WTC11 (cell line): ENCODE measurements at regions not wholly inside any gene's neighbourhood (a gene's known extent, or its start where the extent isn't known, plus 50 kb on each side); places are given as distances from the start of the nearest gene placed in this dataset.
A peak's percentile ranks its signal among the peaks of the same experiment; 100 is the strongest.

Experiments used
- ATAC-seq: fragments of 200-7000 bp; cut with Tn5 transposase; 2 replicates; pipeline ENCODE4 v1.10.0; 2021; ENCODE audit warnings: mild to moderate bottlenecking, moderate library complexity
- CTCF ChIA-PET: fragments of 300-600 bp; sonication (Branson Sonifier 250); formaldehyde crosslinking; loops from one replicate; lab custom pipeline; 2021; ENCODE audit warnings: antibody characterized with exemption; lab: Charles Lee
- POLR2A ChIA-PET: fragments of 350-600 bp; sonication (Branson Sonifier 250); formaldehyde crosslinking; loops from one replicate; lab custom pipeline; 2021; ENCODE audit warnings: antibody characterized with exemption; lab: Charles Lee
- DNase-seq: peaks from one replicate; pipeline ENCODE4 v3.0.0; 2021; ENCODE audit warnings: low spot score
- H3K27ac Mint-ChIP-seq: 2 replicates; pipeline ENCODE4 v1.8.0; 2021; ENCODE audit warnings: mixed read lengths
- H3K27me3 Mint-ChIP-seq: 2 replicates; pipeline ENCODE4 v1.8.0; 2021; ENCODE audit warnings: low read depth, mild to moderate bottlenecking, moderate library complexity, mixed read lengths
- H3K36me3 Mint-ChIP-seq: 2 replicates; pipeline ENCODE4 v1.8.0; 2021; ENCODE audit warnings: mixed read lengths
- H3K4me1 Mint-ChIP-seq: 2 replicates; pipeline ENCODE4 v1.8.0; 2022; ENCODE audit warnings: mixed read lengths
- H3K4me3 Mint-ChIP-seq: 2 replicates; pipeline ENCODE4 v1.8.0; 2021; ENCODE audit warnings: mild to moderate bottlenecking, moderate library complexity, mixed read lengths
- H3K9me3 Mint-ChIP-seq: 2 replicates; pipeline ENCODE4 v1.8.0; 2021; ENCODE audit warnings: mixed read lengths
- CREB1 ChIP-seq: sonication (generic); formaldehyde crosslinking; IDR thresholded peaks from 2 replicates; pipeline ENCODE4 v1.8.0; 2023; ENCODE audit warnings: mild to moderate bottlenecking, missing genetic modification reagents
- EMX1 ChIP-seq: fragments of 250-450 bp; sonication (Bioruptor Pico); IDR thresholded peaks from 2 replicates; pipeline ENCODE4 v1.8.0; 2021; ENCODE audit warnings: mild to moderate bottlenecking
- FOXP1 ChIP-seq: sonication (generic); formaldehyde crosslinking; IDR thresholded peaks from 2 replicates; pipeline ENCODE4 v1.8.0; 2022; ENCODE audit warnings: missing genetic modification reagents, mild to moderate bottlenecking, moderate library complexity, borderline replicate concordance
- JAZF1 ChIP-seq: fragments of 250-450 bp; sonication (Bioruptor Pico); IDR thresholded peaks from 2 replicates; pipeline ENCODE4 v1.9.0; 2021; ENCODE audit warnings: moderate library complexity, mild to moderate bottlenecking, inconsistent platforms
- KAT7 ChIP-seq: sonication (generic); formaldehyde crosslinking; IDR thresholded peaks from 2 replicates; pipeline ENCODE4 v1.8.1; 2023; ENCODE audit warnings: missing genetic modification reagents, mild to moderate bottlenecking, borderline replicate concordance
- MYBL2 ChIP-seq: sonication (generic); formaldehyde crosslinking; IDR thresholded peaks from 2 replicates; pipeline ENCODE4 v1.8.1; 2023; ENCODE audit warnings: mild to moderate bottlenecking, moderate library complexity, missing genetic modification reagents
- NR2C2 ChIP-seq: sonication (generic); formaldehyde crosslinking; IDR thresholded peaks from 2 replicates; pipeline ENCODE4 v1.8.0; 2022; ENCODE audit warnings: mild to moderate bottlenecking, missing genetic modification reagents
- NR3C1 ChIP-seq: sonication (generic); formaldehyde crosslinking; conservative IDR thresholded peaks from 2 replicates; pipeline ENCODE4 v1.8.1; 2023; ENCODE audit warnings: low read depth, mild to moderate bottlenecking, missing genetic modification reagents
- SMAD4 ChIP-seq: sonication (generic); formaldehyde crosslinking; IDR thresholded peaks from 2 replicates; pipeline ENCODE4 v1.8.0; 2022; ENCODE audit warnings: mild to moderate bottlenecking, missing genetic modification reagents
- TEAD4 ChIP-seq: sonication (generic); formaldehyde crosslinking; IDR thresholded peaks from 2 replicates; pipeline ENCODE4 v1.8.0; 2022; ENCODE audit warnings: mild to moderate bottlenecking, missing genetic modification reagents
- ZNF263 ChIP-seq: sonication (generic); formaldehyde crosslinking; IDR thresholded peaks from 2 replicates; pipeline ENCODE4 v1.8.1; 2022; ENCODE audit warnings: low read depth, mild to moderate bottlenecking, moderate library complexity, missing genetic modification reagents
- TF ChIP-seq, protein P1 (sequence below): sonication (generic); formaldehyde crosslinking; IDR thresholded peaks from 2 replicates; pipeline ENCODE4 v1.8.1; 2022; ENCODE audit warnings: low read depth, mild to moderate bottlenecking, moderate library complexity, missing genetic modification reagents, borderline replicate concordance
- TF ChIP-seq, protein P2 (sequence below): sonication (generic); formaldehyde crosslinking; IDR thresholded peaks from 2 replicates; pipeline ENCODE4 v1.8.1; 2022; ENCODE audit warnings: mild to moderate bottlenecking, missing genetic modification reagents, moderate library complexity, borderline replicate concordance
- TF ChIP-seq, protein P3 (sequence below): sonication (generic); formaldehyde crosslinking; IDR thresholded peaks from 2 replicates; pipeline ENCODE4 v1.8.1; 2023; ENCODE audit warnings: mild to moderate bottlenecking, missing genetic modification reagents
- TF ChIP-seq, protein P4 (sequence below): fragments of 250-450 bp; sonication (Bioruptor Pico); conservative IDR thresholded peaks from 2 replicates; pipeline ENCODE4 v1.9.0; 2021; ENCODE audit warnings: mild to moderate bottlenecking
- TF ChIP-seq, protein P5 (sequence below): sonication (generic); formaldehyde crosslinking; IDR thresholded peaks from 2 replicates; pipeline ENCODE4 v1.8.0; 2023; ENCODE audit warnings: mild to moderate bottlenecking, missing genetic modification reagents
- TF ChIP-seq, protein P6 (sequence below): fragments of 250-450 bp; sonication (Bioruptor Pico); IDR thresholded peaks from 2 replicates; pipeline ENCODE4 v1.8.0; 2021; ENCODE audit warnings: mild to moderate bottlenecking
- TF ChIP-seq, protein P7 (sequence below): sonication (generic); formaldehyde crosslinking; IDR thresholded peaks from 2 replicates; pipeline ENCODE4 v1.8.0; 2022; ENCODE audit warnings: mild to moderate bottlenecking, missing genetic modification reagents
- TF ChIP-seq, protein P8 (sequence below): sonication (generic); formaldehyde crosslinking; conservative IDR thresholded peaks from 2 replicates; pipeline ENCODE4 v1.8.1; 2023; ENCODE audit warnings: mild to moderate bottlenecking, low read depth, missing genetic modification reagents, moderate library complexity
- TF ChIP-seq, protein P9 (sequence below): sonication (generic); formaldehyde crosslinking; IDR thresholded peaks from 2 replicates; pipeline ENCODE4 v1.8.1; 2022; ENCODE audit warnings: mild to moderate bottlenecking, moderate library complexity, missing genetic modification reagents

DNA sequence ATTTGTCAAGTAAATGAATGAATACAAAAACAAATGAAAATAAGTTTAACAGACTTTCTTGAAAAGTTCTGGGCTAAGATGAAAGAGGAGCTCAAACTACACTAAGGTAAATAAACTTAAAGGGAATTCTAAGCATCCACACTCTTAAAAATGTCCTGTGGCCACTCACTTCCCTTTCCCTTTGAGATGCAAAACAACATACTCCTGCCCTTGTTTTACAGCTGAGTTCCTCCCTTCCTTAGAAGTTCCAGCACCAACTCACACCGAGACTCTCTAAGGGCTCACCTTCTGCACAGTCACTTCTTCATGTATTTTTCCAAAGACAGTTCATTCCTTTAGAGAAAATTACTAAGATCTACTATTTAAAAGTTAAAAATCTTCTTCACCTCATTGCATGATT, 123.3 kb upstream of the CMC1 start:
- peaks cover 14% of the 10 kb centered on the region for H3K36me3 Mint-ChIP-seq
- CTCF ChIA-PET: no interaction called here
- H3K4me1 Mint-ChIP-seq: peaks cover 30% of the 10 kb centered on the region
- DNase-seq (no peak), ATAC-seq (peak; percentile 97)
- H3K27ac Mint-ChIP-seq: peak overlapping the region; percentile 53; the same call in 1 of the 2 replicates
- POLR2A ChIA-PET: interaction anchor here (0.5 to 1.2 kb wide), 2 partner anchors 41 to 1997 kb away, joined by 3 read pairs; no protein-coding TSS in a partner anchor
- TF ChIP-seq NR2C2 (CRISPR knock-in tag) (no peak), NR3C1 (CRISPR knock-in tag) (no peak), SMAD4 (CRISPR knock-in tag) (no peak), KAT7 (no peak), TEAD4 (no peak), JAZF1 (no peak)
- TF ChIP-seq, protein P1, sequence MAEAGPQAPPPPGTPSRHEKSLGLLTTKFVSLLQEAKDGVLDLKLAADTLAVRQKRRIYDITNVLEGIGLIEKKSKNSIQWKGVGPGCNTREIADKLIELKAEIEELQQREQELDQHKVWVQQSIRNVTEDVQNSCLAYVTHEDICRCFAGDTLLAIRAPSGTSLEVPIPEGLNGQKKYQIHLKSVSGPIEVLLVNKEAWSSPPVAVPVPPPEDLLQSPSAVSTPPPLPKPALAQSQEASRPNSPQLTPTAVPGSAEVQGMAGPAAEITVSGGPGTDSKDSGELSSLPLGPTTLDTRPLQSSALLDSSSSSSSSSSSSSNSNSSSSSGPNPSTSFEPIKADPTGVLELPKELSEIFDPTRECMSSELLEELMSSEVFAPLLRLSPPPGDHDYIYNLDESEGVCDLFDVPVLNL (CRISPR knock-in tag): no peak
- TF ChIP-seq, protein P2, sequence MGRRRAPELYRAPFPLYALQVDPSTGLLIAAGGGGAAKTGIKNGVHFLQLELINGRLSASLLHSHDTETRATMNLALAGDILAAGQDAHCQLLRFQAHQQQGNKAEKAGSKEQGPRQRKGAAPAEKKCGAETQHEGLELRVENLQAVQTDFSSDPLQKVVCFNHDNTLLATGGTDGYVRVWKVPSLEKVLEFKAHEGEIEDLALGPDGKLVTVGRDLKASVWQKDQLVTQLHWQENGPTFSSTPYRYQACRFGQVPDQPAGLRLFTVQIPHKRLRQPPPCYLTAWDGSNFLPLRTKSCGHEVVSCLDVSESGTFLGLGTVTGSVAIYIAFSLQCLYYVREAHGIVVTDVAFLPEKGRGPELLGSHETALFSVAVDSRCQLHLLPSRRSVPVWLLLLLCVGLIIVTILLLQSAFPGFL (CRISPR knock-in tag): no peak
- TF ChIP-seq, protein P3, sequence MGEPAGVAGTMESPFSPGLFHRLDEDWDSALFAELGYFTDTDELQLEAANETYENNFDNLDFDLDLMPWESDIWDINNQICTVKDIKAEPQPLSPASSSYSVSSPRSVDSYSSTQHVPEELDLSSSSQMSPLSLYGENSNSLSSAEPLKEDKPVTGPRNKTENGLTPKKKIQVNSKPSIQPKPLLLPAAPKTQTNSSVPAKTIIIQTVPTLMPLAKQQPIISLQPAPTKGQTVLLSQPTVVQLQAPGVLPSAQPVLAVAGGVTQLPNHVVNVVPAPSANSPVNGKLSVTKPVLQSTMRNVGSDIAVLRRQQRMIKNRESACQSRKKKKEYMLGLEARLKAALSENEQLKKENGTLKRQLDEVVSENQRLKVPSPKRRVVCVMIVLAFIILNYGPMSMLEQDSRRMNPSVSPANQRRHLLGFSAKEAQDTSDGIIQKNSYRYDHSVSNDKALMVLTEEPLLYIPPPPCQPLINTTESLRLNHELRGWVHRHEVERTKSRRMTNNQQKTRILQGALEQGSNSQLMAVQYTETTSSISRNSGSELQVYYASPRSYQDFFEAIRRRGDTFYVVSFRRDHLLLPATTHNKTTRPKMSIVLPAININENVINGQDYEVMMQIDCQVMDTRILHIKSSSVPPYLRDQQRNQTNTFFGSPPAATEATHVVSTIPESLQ (CRISPR knock-in tag): no peak
- TF ChIP-seq, protein P4, sequence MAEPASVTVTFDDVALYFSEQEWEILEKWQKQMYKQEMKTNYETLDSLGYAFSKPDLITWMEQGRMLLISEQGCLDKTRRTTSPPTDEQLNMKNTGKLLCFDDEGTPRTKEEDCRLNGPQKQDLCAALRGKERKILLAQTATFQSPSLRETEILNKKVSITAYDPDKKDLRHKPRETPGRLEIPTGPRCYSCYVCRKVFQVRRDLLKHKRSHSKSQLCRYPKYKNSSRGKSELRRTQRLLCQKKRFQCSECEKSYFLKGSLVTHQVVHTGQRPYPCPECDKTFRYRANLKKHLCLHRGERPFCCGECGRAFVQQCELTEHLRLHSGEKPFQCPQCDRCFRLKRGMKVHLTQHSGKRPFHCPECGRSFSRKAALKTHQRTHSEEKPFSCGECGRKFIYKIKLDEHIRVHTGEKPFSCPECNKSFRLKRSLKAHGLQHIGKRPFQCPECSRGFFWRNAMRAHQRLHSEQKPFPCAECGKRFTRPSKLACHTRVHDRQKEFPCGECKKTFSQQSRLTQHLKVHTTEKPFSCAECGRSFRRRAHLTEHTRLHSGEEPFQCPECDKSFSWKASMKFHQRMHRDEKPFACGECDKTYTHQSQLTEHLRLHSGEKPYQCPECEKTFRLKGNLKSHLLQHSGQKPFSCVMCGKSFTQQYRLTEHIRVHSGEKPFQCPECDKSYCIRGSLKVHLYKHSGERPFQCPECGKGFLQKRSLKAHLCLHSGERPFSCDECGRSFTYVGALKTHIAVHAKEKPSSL: no peak
- TF ChIP-seq, protein P5, sequence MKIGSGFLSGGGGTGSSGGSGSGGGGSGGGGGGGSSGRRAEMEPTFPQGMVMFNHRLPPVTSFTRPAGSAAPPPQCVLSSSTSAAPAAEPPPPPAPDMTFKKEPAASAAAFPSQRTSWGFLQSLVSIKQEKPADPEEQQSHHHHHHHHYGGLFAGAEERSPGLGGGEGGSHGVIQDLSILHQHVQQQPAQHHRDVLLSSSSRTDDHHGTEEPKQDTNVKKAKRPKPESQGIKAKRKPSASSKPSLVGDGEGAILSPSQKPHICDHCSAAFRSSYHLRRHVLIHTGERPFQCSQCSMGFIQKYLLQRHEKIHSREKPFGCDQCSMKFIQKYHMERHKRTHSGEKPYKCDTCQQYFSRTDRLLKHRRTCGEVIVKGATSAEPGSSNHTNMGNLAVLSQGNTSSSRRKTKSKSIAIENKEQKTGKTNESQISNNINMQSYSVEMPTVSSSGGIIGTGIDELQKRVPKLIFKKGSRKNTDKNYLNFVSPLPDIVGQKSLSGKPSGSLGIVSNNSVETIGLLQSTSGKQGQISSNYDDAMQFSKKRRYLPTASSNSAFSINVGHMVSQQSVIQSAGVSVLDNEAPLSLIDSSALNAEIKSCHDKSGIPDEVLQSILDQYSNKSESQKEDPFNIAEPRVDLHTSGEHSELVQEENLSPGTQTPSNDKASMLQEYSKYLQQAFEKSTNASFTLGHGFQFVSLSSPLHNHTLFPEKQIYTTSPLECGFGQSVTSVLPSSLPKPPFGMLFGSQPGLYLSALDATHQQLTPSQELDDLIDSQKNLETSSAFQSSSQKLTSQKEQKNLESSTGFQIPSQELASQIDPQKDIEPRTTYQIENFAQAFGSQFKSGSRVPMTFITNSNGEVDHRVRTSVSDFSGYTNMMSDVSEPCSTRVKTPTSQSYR: no peak
- TF ChIP-seq, protein P6, sequence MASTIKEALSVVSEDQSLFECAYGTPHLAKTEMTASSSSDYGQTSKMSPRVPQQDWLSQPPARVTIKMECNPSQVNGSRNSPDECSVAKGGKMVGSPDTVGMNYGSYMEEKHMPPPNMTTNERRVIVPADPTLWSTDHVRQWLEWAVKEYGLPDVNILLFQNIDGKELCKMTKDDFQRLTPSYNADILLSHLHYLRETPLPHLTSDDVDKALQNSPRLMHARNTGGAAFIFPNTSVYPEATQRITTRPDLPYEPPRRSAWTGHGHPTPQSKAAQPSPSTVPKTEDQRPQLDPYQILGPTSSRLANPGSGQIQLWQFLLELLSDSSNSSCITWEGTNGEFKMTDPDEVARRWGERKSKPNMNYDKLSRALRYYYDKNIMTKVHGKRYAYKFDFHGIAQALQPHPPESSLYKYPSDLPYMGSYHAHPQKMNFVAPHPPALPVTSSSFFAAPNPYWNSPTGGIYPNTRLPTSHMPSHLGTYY (CRISPR knock-in tag): no peak
- TF ChIP-seq, protein P7, sequence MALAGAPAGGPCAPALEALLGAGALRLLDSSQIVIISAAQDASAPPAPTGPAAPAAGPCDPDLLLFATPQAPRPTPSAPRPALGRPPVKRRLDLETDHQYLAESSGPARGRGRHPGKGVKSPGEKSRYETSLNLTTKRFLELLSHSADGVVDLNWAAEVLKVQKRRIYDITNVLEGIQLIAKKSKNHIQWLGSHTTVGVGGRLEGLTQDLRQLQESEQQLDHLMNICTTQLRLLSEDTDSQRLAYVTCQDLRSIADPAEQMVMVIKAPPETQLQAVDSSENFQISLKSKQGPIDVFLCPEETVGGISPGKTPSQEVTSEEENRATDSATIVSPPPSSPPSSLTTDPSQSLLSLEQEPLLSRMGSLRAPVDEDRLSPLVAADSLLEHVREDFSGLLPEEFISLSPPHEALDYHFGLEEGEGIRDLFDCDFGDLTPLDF: no peak
- TF ChIP-seq, all 79 proteins: peak for 0
- peaks cover 20% of the 10 kb centered on the region for H3K9me3 Mint-ChIP-seq
- no peaks in the 10 kb centered on the region; the same call in 1 of the 2 replicates for H3K27me3 Mint-ChIP-seq
- peak overlapping the region; percentile 46 for H3K4me3 Mint-ChIP-seq

DNA sequence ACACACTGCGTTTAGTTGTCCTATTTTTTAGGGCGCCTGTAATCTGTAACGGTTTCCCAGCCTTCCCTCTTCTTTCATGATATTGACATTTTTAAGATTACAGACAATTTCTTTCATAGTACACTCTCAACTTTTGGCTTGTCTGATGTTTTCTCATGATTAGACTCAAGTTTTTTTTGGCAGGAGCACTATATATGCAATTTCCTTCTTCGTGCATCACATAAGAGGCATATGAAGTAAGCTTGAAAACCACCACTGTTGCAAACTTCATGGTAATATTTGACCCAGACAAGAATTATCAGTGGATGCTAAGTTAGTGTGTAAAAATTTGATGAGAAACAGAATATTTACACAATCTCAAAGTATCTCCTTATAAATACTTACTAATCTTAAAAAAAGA, 119.2 kb upstream of the CMC1 start:
- CTCF ChIA-PET: no interaction called here
- no peak for TF ChIP-seq EMX1 (CRISPR knock-in tag)
- TF ChIP-seq CREB1: no peak
- TF ChIP-seq, protein P8, sequence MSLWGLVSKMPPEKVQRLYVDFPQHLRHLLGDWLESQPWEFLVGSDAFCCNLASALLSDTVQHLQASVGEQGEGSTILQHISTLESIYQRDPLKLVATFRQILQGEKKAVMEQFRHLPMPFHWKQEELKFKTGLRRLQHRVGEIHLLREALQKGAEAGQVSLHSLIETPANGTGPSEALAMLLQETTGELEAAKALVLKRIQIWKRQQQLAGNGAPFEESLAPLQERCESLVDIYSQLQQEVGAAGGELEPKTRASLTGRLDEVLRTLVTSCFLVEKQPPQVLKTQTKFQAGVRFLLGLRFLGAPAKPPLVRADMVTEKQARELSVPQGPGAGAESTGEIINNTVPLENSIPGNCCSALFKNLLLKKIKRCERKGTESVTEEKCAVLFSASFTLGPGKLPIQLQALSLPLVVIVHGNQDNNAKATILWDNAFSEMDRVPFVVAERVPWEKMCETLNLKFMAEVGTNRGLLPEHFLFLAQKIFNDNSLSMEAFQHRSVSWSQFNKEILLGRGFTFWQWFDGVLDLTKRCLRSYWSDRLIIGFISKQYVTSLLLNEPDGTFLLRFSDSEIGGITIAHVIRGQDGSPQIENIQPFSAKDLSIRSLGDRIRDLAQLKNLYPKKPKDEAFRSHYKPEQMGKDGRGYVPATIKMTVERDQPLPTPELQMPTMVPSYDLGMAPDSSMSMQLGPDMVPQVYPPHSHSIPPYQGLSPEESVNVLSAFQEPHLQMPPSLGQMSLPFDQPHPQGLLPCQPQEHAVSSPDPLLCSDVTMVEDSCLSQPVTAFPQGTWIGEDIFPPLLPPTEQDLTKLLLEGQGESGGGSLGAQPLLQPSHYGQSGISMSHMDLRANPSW (CRISPR knock-in tag): no peak
- TF ChIP-seq, protein P9, sequence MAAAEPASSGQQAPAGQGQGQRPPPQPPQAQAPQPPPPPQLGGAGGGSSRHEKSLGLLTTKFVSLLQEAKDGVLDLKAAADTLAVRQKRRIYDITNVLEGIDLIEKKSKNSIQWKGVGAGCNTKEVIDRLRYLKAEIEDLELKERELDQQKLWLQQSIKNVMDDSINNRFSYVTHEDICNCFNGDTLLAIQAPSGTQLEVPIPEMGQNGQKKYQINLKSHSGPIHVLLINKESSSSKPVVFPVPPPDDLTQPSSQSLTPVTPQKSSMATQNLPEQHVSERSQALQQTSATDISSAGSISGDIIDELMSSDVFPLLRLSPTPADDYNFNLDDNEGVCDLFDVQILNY (CRISPR knock-in tag): no peak
- no peak for TF ChIP-seq ZNF263
- no peak for TF ChIP-seq MYBL2 (CRISPR knock-in tag)
- TF ChIP-seq FOXP1 (CRISPR knock-in tag): no peak

More for the DNA sequence above, 119.2 kb upstream of the CMC1 start:
- H3K27me3 Mint-ChIP-seq: no peaks in the 10 kb centered on the region
- peaks cover 33% of the 10 kb centered on the region for H3K4me1 Mint-ChIP-seq
- no peaks in the 10 kb centered on the region for H3K36me3 Mint-ChIP-seq
- no peak overlapping the region for H3K4me3 Mint-ChIP-seq
- DNase-seq: no peak
- ATAC-seq: no peak
- POLR2A ChIA-PET: no interaction called here
- H3K9me3 Mint-ChIP-seq: no peaks in the 10 kb centered on the region
- H3K27ac Mint-ChIP-seq: no peak overlapping the region
